Activated CD8-positive, alpha-beta memory T cell treated with anti-CD3 and anti-CD28 coated beads for 48 hours (primary cell): ENCODE measurements at regions not wholly inside any gene's neighbourhood (a gene's known extent, or its start where the extent isn't known, plus 50 kb on each side); places are given as distances from the start of the nearest gene placed in this dataset.

ENCODE experiments used
- DNase-seq, 3 experiments: peaks; one replicate each; pipeline ENCODE4 v3.0.0-alpha.2; 2020; ENCODE audit warnings: low read depth in 2 of 3, low spot score in 2 of 3

GRCh38 chr9:121550041-121550440 is 50.4 kb upstream of the GGTA1 start:
- DNase-seq = no peak

DNA sequence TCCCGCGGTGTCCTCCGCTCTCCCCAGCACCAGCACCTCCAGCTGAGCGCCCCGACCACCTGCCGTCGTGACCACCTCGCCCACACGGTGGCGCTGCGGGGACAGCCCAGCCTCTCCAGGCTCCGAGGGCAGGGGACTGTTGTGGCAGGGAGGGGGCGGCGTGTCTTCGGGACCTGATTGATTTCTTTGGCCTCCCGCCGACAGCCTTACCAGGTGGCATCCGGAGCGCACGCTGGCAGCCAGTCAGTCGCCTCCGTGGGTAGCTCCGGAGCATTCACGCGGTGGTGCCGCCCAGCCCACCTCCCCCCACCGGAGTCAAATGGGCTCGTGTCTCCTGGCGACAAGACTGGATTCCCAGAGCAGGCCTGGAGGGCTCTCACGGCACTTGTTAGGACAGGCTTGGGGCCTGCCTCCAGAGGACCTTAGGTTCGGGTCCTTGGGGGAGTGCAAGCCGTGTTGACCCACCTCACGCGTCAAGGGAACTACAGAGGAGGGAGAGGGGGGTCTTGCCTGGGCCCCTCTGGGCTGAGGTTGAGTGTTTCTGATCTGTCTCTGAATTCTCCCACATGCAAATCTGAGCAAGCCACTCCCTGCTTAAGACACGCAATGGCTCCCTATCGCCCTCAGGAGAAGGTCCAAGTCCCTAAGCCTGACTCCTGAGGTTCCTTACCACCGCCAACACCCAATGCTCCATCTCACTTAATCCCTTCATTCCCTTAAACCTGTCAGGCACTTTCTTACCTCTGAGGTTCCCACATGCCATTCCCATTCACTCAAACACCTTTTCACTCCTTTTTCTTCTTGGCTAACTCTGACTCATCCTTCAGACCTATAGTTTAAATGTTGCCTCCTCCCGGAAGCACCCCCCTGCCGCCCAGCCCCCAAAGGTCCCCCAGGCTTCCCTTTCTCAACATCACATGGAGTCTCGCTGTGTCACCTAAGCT is 51.2 kb upstream of the GGTA1 start:
- DNase-seq = peak; percentile 46 to 75 (median 68)

DNA sequence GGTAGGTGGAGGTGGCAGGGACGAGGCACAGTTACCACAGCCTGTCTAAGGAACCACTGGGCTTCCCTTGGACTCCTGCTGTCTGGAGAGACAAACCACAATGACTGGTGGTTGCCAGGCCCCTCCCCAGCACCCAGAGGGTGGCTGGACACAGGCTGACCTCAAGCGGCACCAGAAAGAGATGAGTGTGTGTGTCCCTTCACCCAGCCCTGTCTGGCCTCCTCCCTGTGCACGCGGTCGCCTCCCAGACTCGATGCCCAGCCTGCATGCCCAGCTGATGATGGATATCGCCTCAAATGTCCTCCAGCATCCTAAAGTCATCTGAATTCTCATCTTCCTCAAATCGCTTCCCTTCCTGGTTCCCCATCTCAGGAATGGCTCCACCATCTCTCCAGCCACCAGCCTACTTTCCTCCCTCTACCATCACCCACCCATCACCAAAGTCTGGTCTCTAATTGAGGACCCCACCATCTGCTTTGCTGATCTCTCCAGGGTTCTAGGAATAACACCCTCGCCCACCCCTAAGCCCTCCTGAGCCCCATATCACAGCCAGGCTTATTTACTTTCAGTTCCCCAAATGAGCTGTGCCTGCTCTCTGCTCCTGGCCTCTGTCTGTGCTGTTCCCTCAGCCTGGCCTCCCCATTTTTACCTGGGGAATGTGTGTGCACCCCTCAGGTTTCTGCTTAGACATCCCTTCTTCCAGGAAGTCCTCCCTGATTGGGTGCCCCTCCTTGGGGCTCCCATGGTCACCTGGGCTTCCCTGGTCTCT is 52.5 kb upstream of the GGTA1 start:
- DNase-seq = no peak

DNA sequence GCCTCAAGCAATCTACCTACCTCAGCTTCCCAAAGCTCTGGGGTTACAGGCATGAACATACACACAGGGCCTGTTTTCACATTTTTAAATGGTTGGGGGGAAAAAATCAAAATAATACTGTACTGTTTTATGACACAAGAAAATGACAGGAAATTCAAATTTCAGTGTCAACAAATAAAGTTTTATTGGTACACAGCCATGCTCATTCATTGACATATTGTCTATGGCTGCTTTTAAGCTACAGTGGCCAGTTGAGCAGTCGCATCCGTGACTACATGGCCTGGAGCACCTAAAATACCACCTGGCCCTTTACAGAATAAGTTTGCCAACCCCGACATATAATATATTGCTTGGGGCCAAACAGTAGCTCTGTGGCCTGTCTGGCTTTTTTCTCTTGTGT is 56.4 kb upstream of the GGTA1 start:
- DNase-seq = no peak

GRCh38 chr9:121556580-121556979 is 56.9 kb upstream of the GGTA1 start:
- DNase-seq = no peak

DNA sequence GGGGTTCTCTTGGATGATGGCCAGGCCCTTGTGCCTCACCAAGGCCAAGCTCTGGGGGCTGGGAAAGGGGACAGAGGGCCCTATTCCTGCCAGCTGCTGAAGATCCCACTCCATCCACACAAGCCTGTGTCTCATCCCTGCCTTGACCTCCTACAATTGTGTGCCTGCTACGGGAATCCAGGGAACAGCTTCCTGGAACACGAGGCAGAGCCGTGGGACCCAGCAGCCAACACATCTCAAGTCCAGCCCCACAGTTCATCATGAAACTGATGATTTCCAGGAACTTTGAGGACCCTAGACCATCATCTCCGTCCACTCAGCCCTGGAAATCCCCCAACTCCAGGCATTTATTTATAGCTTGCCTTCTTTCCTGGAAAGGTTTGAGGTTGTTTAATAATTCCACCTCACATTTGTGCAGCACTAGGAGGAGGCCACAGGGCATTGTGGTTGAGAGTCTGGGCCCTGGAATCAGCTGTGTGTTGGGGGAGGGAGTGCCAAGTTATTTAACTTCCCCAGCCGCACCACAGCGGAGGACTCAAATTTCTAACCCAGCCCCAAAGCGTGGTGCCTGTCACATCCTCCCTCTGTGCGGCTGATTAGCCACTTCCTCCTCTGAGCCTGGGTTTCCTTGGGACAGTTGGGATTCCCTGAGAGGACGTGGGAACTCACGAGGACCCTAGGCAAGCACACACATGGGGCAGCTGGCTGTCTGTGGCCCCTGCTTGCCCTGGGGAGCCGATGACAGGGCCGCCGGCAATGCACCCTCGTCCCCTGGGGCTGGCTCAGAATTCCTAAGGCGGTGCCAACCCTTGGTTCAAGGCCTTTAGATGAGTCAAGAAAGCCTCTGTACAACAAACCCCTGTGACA is 58.2 kb upstream of the GGTA1 start:
- peak in 1 of 3 experiments; percentile 9 for DNase-seq

- no peak for DNase-seq
Measured at GRCh38 chr9:121558473-121558872, 58.8 kb upstream of the GGTA1 start.

DNA sequence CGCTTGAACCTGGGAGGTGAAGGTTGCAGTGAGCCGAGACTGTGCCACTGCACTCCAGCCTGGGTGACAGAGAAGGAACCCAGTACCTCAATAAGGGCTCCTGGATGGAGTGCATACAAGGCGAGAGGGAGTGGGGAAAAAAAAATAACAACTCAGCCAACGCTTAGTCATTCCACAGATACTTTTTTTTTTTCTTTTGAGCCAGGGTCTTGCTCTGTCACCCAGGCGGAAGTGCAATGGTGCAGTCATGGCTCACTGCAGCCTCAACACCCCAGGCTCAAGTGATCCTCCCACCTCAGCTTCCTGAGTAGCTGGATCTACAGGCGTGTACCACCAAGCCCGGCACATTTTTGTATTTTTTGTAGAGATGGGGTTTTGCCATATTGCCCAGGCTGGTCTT is 59.5 kb upstream of the GGTA1 start:
- DNase-seq = no peak

- DNase-seq = no peak
Measured at GRCh38 chr9:121560921-121561320, 61.3 kb upstream of the GGTA1 start.

- no peak for DNase-seq
Measured at GRCh38 chr9:121561385-121562222, 62.0 kb upstream of the GGTA1 start.

- no peak for DNase-seq
Measured at GRCh38 chr9:121562301-121562700, 62.7 kb upstream of the GGTA1 start.

DNA sequence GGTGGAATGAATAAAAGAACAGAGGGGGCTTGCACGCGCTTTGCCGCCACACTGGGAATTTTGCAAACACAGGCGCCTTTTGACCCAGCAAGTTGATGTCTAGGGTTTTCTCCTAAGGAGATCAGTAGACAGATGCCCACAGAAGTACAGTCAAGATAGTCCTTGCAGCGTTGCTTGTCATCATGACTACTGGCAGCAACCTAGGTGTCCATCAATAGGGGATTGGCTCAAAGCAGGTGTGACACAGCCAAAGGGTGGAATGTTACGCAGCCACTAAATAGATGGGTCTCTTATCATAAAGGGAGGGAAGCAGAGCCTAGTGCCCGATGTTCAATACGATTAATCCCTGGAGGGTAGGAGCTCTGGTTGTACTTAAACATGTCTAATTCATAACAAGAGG is 63.8 kb upstream of the GGTA1 start:
- no peak for DNase-seq

- no peak for DNase-seq
Measured at GRCh38 chr9:121563881-121564460, 64.3 kb upstream of the GGTA1 start.

GRCh38 chr9:121564504-121565260 is 65.0 kb upstream of the GGTA1 start:
- no peak for DNase-seq

- DNase-seq = no peak
Measured at GRCh38 chr9:121566481-121567465, 67.1 kb upstream of the GGTA1 start.

DNA sequence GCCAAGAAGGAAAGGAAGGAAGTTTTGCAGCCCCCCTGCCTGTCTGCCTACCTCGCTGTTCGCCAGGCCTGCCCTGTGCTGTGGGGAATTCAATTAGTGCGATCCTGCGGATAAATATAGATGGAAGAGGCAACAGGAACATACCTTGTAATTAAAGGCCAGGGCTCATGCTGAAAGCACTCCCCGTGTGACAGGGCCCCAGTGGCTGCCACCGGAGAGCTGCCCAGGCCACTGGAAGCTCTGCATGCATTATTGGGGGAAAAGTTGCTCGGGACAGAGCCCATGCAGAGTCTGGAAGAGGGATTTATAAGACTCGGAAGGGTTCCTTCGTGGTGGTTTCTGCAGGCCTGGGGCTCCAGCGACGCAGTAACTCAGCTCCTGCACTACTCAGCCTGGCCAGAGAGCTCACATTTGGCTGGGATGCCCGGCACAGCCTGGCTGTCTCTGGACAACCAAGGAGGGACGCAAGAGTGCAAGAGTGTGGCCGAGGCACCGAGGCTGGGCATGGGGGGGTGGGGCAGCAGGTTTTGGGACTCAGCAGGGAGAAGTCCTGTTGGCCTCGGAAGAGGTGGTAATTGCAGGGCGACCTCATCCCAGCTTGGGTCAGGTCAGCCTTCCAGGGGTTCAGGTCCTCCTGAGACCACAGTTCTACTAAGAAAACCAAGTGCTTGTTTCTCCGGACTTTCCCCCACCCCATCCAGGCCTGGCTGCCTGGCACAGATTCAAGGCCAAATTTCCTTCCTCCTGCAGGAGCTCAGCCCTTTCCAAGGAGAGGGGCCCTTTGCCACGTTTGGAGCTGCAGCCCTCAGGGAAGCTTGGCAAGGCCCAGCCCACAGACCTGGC is 68.1 kb upstream of the GGTA1 start:
- no peak for DNase-seq
